GM12891 (cell line): ENCODE measurements at regions not wholly inside any gene's neighbourhood (a gene's known extent, or its start where the extent isn't known, plus 50 kb on each side); places are given as distances from the start of the nearest gene placed in this dataset.
"Not testable (repeated sequence)": the region's sequence is repeated elsewhere in the genome, so short reads cannot be mapped to it uniquely, and the experiment has no call there.

Experiments used
- DNase-seq: peaks from one replicate; pipeline ENCODE4 v3.0.0; 2011; ENCODE audit warnings: low spot score; ENCODE audit not compliant: insufficient read length
- FAIRE-seq: peaks from 2 replicates; lab custom pipeline; 2011; peaks lifted over from hg19 to GRCh38; lab: Jason Lieb, UNC
- PAX5 ChIP-seq: IDR thresholded peaks from 2 replicates; pipeline ENCODE4 v1.6.1; 2011; ENCODE audit warnings: low read length, moderate library complexity, mild to moderate bottlenecking; ENCODE audit not compliant: insufficient read depth, severe bottlenecking
- POLR2A ChIP-seq: IDR thresholded peaks from 2 replicates; pipeline ENCODE4 v1.6.1; 2011; ENCODE audit warnings: low read depth, low read length, control low read depth
- POLR2AphosphoS5 ChIP-seq: IDR thresholded peaks from 2 replicates; pipeline ENCODE4 v1.6.1; 2011; ENCODE audit warnings: low read depth, low read length, control low read depth
- POU2F2 ChIP-seq: IDR thresholded peaks from 2 replicates; pipeline ENCODE4 v1.6.1; 2011; ENCODE audit warnings: low read depth, mild to moderate bottlenecking, control low read depth, low read length, moderate library complexity
- SPI1 ChIP-seq: IDR thresholded peaks from 2 replicates; pipeline ENCODE4 v1.6.1; 2011; ENCODE audit warnings: low read depth, low read length, control low read depth
- TAF1 ChIP-seq: IDR thresholded peaks from 2 replicates; pipeline ENCODE4 v1.6.1; 2011; ENCODE audit warnings: low read depth, low read length, control low read depth

- no peak for FAIRE-seq
- no peak for DNase-seq
- TF ChIP-seq SPI1, result no peak
- TF ChIP-seq TAF1, result no peak
- no peak for TF ChIP-seq PAX5
- TF ChIP-seq POU2F2, result no peak
- no peak for TF ChIP-seq POLR2A
- no peak for TF ChIP-seq POLR2AphosphoS5
Measured at GRCh38 chr18:27353273-27353672, 168.2 kb upstream of the CHST9 start.

DNA sequence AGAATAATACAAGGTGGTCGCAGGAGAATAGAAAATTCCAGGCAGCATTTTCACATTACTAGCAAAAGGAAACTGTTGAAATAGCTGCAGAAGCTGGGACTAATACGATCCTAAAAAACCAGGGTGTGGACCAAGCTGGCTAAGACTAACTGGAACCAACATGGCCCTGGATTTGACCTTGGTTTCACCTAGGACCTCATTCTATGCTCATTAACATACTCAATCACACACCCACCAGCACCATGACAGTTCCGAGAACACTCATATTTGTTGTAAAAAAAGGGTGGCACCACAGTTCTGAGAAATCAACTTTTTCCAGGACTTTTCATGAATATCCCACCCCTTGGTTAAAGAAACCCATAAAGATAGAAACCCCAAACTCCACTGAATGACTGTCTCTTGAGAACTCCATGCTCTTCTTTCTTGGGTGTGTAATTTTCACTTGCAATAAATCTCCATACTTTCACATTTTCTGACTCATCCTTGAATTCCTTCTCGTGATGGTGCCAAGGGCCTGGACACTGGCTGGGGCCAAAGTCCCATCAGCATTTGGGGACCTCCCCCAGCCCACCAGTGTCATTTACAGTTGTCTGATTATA lies 164.3 kb upstream of the CHST9 start:
- TF ChIP-seq POU2F2 (no peak), TAF1 (no peak), SPI1 (no peak), PAX5 (no peak), POLR2AphosphoS5 (no peak), POLR2A (no peak)
- no peak for DNase-seq
- no peak for FAIRE-seq

GRCh38 chr18:27331606-27332005 lies 146.5 kb upstream of the CHST9 start:
- no peak for TF ChIP-seq PAX5
- TF ChIP-seq TAF1, result no peak
- TF ChIP-seq POU2F2, result no peak
- no peak for TF ChIP-seq POLR2AphosphoS5
- TF ChIP-seq SPI1, result no peak
- TF ChIP-seq POLR2A, result no peak
- FAIRE-seq (no peak), DNase-seq (no peak)

DNA sequence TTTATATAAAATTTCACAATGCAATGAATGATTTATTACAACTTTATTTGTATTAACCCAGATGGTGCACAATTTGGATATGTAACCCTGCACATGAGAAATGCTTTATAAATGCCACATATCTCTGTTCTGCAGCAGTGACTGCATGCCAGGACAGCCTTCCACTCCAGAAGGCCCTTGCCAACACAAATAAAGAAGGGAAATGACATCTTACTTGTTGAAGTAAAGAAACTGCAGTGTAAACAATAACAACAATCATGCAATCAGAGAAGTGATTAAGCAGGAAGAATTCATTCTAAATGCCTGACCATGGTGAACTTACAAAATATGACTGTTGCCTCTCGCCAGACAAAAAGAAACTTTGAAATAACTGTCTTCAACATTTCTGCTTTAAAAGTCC lies 129.9 kb upstream of the CHST9 start:
- DNase-seq, result no peak
- FAIRE-seq, result no peak
- TF ChIP-seq PAX5 (no peak), POLR2A (no peak), POLR2AphosphoS5 (no peak), POU2F2 (no peak), SPI1 (no peak), TAF1 (no peak)

GRCh38 chr18:27313678-27314077 lies 128.6 kb upstream of the CHST9 start:
- TF ChIP-seq POLR2A (no peak), POU2F2 (no peak), SPI1 (no peak)
- DNase-seq (no peak), FAIRE-seq (no peak)

GRCh38 chr18:27312853-27313252 lies 127.7 kb upstream of the CHST9 start:
- no peak for FAIRE-seq
- TF ChIP-seq POU2F2, result no peak
- no peak for TF ChIP-seq POLR2A
- TF ChIP-seq SPI1, result no peak
- TF ChIP-seq TAF1, result no peak
- no peak for TF ChIP-seq PAX5
- no peak for TF ChIP-seq POLR2AphosphoS5
- no peak for DNase-seq

DNA sequence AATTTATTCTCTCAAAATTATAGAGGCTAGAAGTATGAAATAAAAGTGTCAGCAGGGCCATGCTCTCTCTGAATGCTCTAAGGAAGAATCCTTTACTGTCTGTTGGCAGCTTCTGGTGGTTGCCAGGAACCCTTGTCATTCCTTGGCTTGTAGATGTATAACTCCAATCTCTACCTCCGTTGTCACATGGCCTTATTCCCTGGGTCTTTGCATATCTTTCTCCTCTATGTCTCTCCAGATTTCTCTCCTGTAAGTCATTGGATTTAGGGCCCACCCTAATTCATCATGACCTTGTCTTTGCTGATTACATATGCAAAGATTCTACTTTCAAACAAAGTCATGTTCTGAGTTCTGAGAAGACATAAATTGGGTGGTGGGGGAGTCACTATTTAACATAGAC lies 127.0 kb upstream of the CHST9 start:
- DNase-seq (no peak), FAIRE-seq (no peak)
- TF ChIP-seq POLR2AphosphoS5 (no peak), POLR2A (no peak), TAF1 (no peak), SPI1 (no peak), PAX5 (no peak), POU2F2 (no peak)

GRCh38 chr18:27311114-27311513 lies 126.0 kb upstream of the CHST9 start:
- FAIRE-seq, result no peak
- TF ChIP-seq SPI1, result no peak
- DNase-seq, result no peak

DNA sequence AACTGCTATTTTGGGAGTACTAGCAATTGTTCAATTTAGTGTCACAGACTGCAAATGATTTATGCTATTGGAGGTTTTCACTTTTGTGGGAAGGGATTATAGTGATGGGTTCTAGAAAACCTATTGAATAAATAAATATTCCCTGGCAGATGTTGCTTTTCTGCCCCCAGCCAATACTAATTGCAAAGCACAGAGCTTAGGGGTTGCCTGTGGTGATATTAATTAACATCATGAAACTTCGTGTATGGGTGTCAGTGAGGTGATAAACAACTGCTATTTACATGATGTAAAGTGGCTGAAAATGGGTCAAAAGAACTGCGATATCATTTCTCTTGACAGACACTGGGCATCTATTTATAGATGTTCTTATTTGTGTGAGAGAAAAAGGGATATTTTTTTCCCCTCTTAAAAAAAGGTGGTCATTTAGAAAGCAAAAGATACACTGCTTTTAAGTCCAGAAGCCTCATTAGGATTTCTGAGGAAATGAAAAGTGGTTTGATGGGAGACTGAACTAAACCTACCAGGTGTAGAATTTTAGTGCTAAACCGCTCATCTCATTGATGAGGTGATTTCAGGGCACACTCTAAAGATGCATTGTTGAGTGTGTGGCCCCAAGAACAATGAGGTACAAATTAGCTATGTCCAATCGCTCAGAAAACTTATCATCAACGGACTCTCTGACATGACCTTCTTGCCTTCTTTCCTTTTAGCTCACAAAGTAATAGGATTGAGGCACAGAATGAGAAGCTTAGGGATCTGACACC lies 116.7 kb upstream of the CHST9 start:
- FAIRE-seq, result no peak
- TF ChIP-seq POU2F2 (no peak), PAX5 (no peak), POLR2A (no peak), SPI1 (no peak), POLR2AphosphoS5 (no peak), TAF1 (no peak)
- DNase-seq, result no peak

DNA sequence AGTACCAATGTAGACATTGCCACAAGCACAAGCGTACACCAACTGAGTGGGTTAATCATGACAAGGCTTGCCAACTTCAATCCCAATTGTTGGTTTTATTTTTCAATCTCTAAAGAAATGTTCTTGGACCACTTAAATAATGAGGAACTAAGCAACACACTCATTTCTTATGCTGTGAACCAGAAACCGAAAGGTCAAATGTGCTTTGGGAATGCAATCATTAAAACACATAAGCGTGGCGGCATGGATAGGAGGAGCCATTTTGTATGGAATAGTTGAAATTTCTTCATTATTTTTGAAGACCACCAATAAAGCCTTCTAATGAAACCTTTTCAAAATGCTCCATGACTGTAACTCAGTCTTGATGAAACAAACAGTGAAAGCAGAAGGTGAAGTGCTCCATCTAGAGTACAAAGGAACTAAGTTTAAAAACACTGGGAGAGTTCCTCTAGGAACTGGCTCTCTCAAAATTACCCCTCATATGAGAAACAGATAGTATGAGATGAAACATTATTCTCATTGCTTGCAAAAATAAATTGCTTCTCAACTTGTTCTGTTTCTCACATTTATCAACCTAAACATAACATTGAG lies 113.2 kb upstream of the CHST9 start:
- DNase-seq (no peak), FAIRE-seq (no peak)
- TF ChIP-seq PAX5 (no peak), POLR2A (no peak), TAF1 (no peak), POU2F2 (no peak), SPI1 (no peak), POLR2AphosphoS5 (no peak)

- not testable (repeated sequence) for DNase-seq, FAIRE-seq
Measured at GRCh38 chr18:27285973-27286562, 101.0 kb upstream of the CHST9 start.
